Body of pancreas (tissue), 4 donors: ENCODE measurements at regions not wholly inside any gene's neighbourhood (a gene's known extent, or its start where the extent isn't known, plus 50 kb on each side); places are given as distances from the start of the nearest gene placed in this dataset.
A peak's percentile ranks its signal among the peaks of the same experiment; 100 is the strongest.

Experiments
- ATAC-seq: fragments of 150-250 bp; one replicate; pipeline ENCODE4 v1.9.1; 2016
- DNase-seq, 4 donors: peaks; one replicate each; pipeline ENCODE4 v3.0.0-alpha.2; 2019
- H3K27ac ChIP-seq, 4 donors: fragments of 200-600 bp; sonication (generic); 1 replicate in 3 of 4; 2 replicates in 1 of 4; pipeline versions ENCODE4 v1.5.1 to v1.6.1; 2016 to 2019; ENCODE audit warnings: mild to moderate bottlenecking in 1 of 4, mixed read lengths in 1 of 4, moderate library complexity in 1 of 4
- H3K27me3 ChIP-seq, 2 donors: fragments of 200-600 bp; sonication (generic); one replicate each; pipeline ENCODE4 v1.6.0; 2016; ENCODE audit warnings: mild to moderate bottlenecking in 1 of 2
- H3K36me3 ChIP-seq, 2 donors: fragments of 200-600 bp; sonication (generic); replicated peaks in 1 of 2; 2 replicates each; pipeline ENCODE4 v1.5.1; 2016; ENCODE audit warnings: low read depth in 2 of 2; ENCODE audit not compliant: insufficient read depth in 1 of 2
- H3K4me1 ChIP-seq: fragments of 200-600 bp; sonication (generic); one replicate; pipeline ENCODE4 v1.6.0; 2016
- H3K4me3 ChIP-seq, 2 donors: fragments of 200-600 bp; sonication (generic); 1 replicate in 1 of 2; 2 replicates in 1 of 2; pipeline ENCODE4 v1.5.1; 2016 to 2019
- H3K9me3 ChIP-seq, 3 donors: fragments of 200-600 bp; sonication (generic); 1 replicate in 2 of 3; 2 replicates in 1 of 3; pipeline ENCODE4 v1.5.1; 2016
- POLR2A ChIP-seq, 3 donors: fragments of 450-650 bp; IDR thresholded peaks; one replicate each; pipeline ENCODE4 v1.6.1; 2016; ENCODE audit warnings: antibody characterized with exemption in 3 of 3, mild to moderate bottlenecking in 2 of 3
- WGBS, 2 donors: methylation state at CpG; one replicate each; pipeline ENCODE4 v1.1.5; 2017; 5-methylcytosine and 5-hydroxymethylcytosine counted together
- intact Hi-C: fragments of 100-400 bp; cut with DNase I; formaldehyde crosslinking; loops from one replicate; pipeline ENCODE4 v1.15.1; 2023
- TF ChIP-seq, protein P1 (sequence below), 7 experiments: fragments of 450-650 bp in 4 of 7; fragments of 200-600 bp in 3 of 7; sonication (generic) in 3 of 7; IDR thresholded peaks; one replicate each; pipeline ENCODE4 v1.5.1; 2016 to 2019; ENCODE audit warnings: antibody characterized with exemption in 7 of 7

- Histone ChIP-seq H3K9me3 (no peaks in the 10 kb centered on the region), H3K36me3 (no peaks in the 10 kb centered on the region), H3K4me1 (peaks cover 28% of the 10 kb centered on the region), H3K27ac (peak overlapping the region in 1 of 4 donors; percentile 24), H3K27me3 (no peaks in the 10 kb centered on the region), H3K4me3 (no peak overlapping the region)
- DNase-seq, result no peak
- intact Hi-C loops, result no loop called here
- TF ChIP-seq, protein P1, sequence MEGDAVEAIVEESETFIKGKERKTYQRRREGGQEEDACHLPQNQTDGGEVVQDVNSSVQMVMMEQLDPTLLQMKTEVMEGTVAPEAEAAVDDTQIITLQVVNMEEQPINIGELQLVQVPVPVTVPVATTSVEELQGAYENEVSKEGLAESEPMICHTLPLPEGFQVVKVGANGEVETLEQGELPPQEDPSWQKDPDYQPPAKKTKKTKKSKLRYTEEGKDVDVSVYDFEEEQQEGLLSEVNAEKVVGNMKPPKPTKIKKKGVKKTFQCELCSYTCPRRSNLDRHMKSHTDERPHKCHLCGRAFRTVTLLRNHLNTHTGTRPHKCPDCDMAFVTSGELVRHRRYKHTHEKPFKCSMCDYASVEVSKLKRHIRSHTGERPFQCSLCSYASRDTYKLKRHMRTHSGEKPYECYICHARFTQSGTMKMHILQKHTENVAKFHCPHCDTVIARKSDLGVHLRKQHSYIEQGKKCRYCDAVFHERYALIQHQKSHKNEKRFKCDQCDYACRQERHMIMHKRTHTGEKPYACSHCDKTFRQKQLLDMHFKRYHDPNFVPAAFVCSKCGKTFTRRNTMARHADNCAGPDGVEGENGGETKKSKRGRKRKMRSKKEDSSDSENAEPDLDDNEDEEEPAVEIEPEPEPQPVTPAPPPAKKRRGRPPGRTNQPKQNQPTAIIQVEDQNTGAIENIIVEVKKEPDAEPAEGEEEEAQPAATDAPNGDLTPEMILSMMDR (IDR thresholded peaks at IDR 0.05), result no peak
- TF ChIP-seq POLR2A (IDR thresholded peaks at IDR 0.05), result no peak
- 39 to 48% methylated on average over 6 of the region's 6 CpGs for WGBS, 2 donors
- peak; percentile 50 for ATAC-seq
Measured at GRCh38 chr9:20188616-20189369, 400.0 kb upstream of the SLC24A2 start.

- H3K9me3 ChIP-seq, result no peaks in the 10 kb centered on the region
- ATAC-seq, result no peak
- no peak overlapping the region for H3K27ac ChIP-seq
- H3K27me3 ChIP-seq, result no peaks in the 10 kb centered on the region
- 70 to 72% methylated on average over 2 of the region's 2 CpGs for WGBS, 2 donors
- no peaks in the 10 kb centered on the region for H3K36me3 ChIP-seq
- no peak for DNase-seq
- intact Hi-C loops, result no loop called here
- H3K4me3 ChIP-seq, result no peak overlapping the region
- H3K4me1 ChIP-seq, result peaks cover 28% of the 10 kb centered on the region
- TF ChIP-seq POLR2A (IDR thresholded peaks at IDR 0.05), result no peak
- TF ChIP-seq, protein P1 (IDR thresholded peaks at IDR 0.05), result no peak
Measured at GRCh38 chr9:20187318-20187717, 398.5 kb upstream of the SLC24A2 start.

DNA sequence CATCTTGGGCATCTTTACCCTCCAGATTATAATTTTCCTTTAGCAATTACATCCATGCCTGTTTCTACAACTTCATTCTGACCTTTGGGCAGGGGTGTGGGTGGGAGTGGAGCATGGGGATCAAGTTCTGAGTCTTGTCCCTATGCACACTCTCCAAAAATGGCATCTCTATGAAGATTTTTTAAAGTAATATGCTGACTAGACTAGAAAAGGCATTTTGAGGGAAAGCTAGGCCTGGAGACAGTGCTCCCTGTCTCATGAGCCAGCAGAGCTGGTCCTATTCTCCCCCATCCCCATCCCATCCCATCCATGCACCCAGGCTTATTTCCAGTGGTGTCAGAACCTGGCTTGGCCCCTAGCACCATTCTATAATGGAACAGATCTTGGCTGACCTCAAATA is 398.0 kb upstream of the SLC24A2 start:
- intact Hi-C loops, result no loop called here

DNA sequence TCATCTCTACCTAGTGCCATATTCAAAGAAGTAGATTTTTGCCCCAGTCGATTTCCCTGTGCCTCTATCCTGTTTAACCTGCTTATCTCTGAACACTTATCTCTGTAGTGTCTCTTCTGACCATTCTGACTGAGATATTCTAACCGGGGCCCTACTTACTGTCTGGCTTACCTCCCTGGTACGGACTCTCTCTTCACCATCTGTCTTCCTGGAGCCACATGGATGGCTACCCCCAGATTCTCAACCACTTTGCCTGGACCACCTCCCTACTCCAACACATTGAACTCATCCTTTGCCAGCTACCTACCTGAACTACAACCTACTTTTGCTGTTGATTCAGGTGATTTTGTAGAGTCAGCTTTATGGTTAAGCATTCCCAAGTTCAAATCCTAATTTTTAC is 397.4 kb upstream of the SLC24A2 start:
- intact Hi-C loops, result no loop called here
- H3K4me3 ChIP-seq, result no peak overlapping the region
- H3K36me3 ChIP-seq, result no peaks in the 10 kb centered on the region
- ATAC-seq (no peak), DNase-seq (no peak)
- TF ChIP-seq, protein P1 (IDR thresholded peaks at IDR 0.05), result no peak
- no peak for TF ChIP-seq POLR2A (IDR thresholded peaks at IDR 0.05)
- H3K9me3 ChIP-seq, result no peaks in the 10 kb centered on the region
- H3K4me1 ChIP-seq, result peaks cover 28% of the 10 kb centered on the region
- WGBS, 2 donors, result 61 to 80% methylated on average over 3 of the region's 3 CpGs
- H3K27me3 ChIP-seq, result no peaks in the 10 kb centered on the region
- H3K27ac ChIP-seq, result no peak overlapping the region

More for the DNA sequence above, 398.0 kb upstream of the SLC24A2 start:
- H3K27ac ChIP-seq, result no peak overlapping the region
- H3K4me3 ChIP-seq, result no peak overlapping the region
- H3K36me3 ChIP-seq, result no peaks in the 10 kb centered on the region
- ATAC-seq, result no peak
- H3K27me3 ChIP-seq, result no peaks in the 10 kb centered on the region
- TF ChIP-seq, protein P1 (IDR thresholded peaks at IDR 0.05), result no peak
- TF ChIP-seq POLR2A (IDR thresholded peaks at IDR 0.05), result no peak
- DNase-seq, result no peak
- H3K4me1 ChIP-seq, result peaks cover 28% of the 10 kb centered on the region
- H3K9me3 ChIP-seq, result no peaks in the 10 kb centered on the region

DNA sequence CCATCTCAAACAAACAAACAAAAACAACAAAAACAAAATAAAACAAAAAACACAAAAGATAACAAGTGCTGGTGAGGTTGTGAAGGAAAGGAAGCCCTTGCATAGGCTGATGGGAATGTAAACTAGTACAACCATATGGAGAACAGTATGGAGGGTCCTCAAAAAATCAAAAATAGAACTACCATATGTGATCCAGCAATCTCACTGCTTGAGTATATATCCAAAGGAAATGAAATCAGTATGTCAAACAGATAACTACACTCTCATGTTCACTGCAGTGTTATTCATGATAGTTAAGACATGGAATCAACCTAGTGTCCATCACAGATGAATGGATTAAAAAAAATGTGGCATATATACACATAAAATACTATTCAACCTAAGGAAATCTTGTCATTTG is 395.7 kb upstream of the SLC24A2 start:
- DNase-seq (no peak), ATAC-seq (no peak)
- Histone ChIP-seq H3K9me3 (no peaks in the 10 kb centered on the region), H3K4me3 (no peak overlapping the region), H3K27ac (no peak overlapping the region), H3K27me3 (no peaks in the 10 kb centered on the region), H3K36me3 (no peaks in the 10 kb centered on the region), H3K4me1 (peaks cover 14% of the 10 kb centered on the region)
- TF ChIP-seq POLR2A (IDR thresholded peaks at IDR 0.05), result no peak
- TF ChIP-seq, protein P1 (IDR thresholded peaks at IDR 0.05), result no peak
- intact Hi-C loops, result no loop called here
